Lung microvascular endothelial cell (primary cell): ENCODE measurements at regions not wholly inside any gene's neighbourhood (a gene's known extent, or its start where the extent isn't known, plus 50 kb on each side); places are given as distances from the start of the nearest gene placed in this dataset.

ENCODE experiments used
- DNase-seq, 2 donors: peaks; one replicate each; pipeline versions ENCODE4 v3.0.0 to v3.0.0-alpha.2; 2010; ENCODE audit warnings: low read depth in 2 of 2

GRCh38 chr14:58846682-58847465 is 209.1 kb downstream of the DACT1 start:
- no peak for DNase-seq

GRCh38 chr14:58848365-58848764 is 210.6 kb downstream of the DACT1 start:
- DNase-seq, result no peak

GRCh38 chr14:58849601-58850000 is 211.8 kb downstream of the DACT1 start:
- no peak for DNase-seq

GRCh38 chr14:58850011-58850410 is 212.2 kb downstream of the DACT1 start:
- DNase-seq, result no peak

GRCh38 chr14:58861586-58861985 is 223.8 kb downstream of the DACT1 start:
- DNase-seq, result no peak

- no peak for DNase-seq
These were observed 224.8 kb downstream of the DACT1 start for GRCh38 chr14:58862416-58863160.

- no peak for DNase-seq
These were observed 226.0 kb downstream of the DACT1 start for GRCh38 chr14:58863661-58864345.

GRCh38 chr14:58864751-58865513 is 227.2 kb downstream of the DACT1 start:
- DNase-seq, result no peak

GRCh38 chr14:58865514-58866281 is 227.9 kb downstream of the DACT1 start:
- no peak for DNase-seq

GRCh38 chr14:58866391-58866790 is 228.6 kb downstream of the DACT1 start:
- no peak for DNase-seq

GRCh38 chr14:58870961-58871360 is 233.2 kb downstream of the DACT1 start:
- DNase-seq, result no peak

- no peak for DNase-seq
These were observed 233.8 kb downstream of the DACT1 start for GRCh38 chr14:58871573-58871972.

GRCh38 chr14:58872061-58872460 is 234.3 kb downstream of the DACT1 start:
- DNase-seq, result no peak

GRCh38 chr14:58873228-58873953 is 235.6 kb downstream of the DACT1 start:
- no peak for DNase-seq

GRCh38 chr14:58875613-58876012 is 237.9 kb downstream of the DACT1 start:
- no peak for DNase-seq

- DNase-seq, result no peak
These were observed 238.8 kb downstream of the DACT1 start for GRCh38 chr14:58876608-58877007.

GRCh38 chr14:58878439-58879139 is 240.8 kb downstream of the DACT1 start:
- DNase-seq, result no peak

- DNase-seq, result no peak
These were observed 243.7 kb downstream of the DACT1 start for GRCh38 chr14:58881433-58881832.

GRCh38 chr14:58882577-58883018 is 244.8 kb downstream of the DACT1 start:
- DNase-seq, result no peak
